Caco-2 (cell line): ENCODE measurements at regions not wholly inside any gene's neighbourhood (a gene's known extent, or its start where the extent isn't known, plus 50 kb on each side); places are given as distances from the start of the nearest gene placed in this dataset.

Source experiments
- BruUV-seq: library from RNA; stranded (reverse); fragments of 400-500 nt; replicated peaks from 2 replicates; lab custom pipeline; 2021; lab: Mats Ljungman, UMichigan
- CTCF ChIA-PET: fragments of 300-600 bp; sonication (Branson Sonifier 250); formaldehyde crosslinking; loops from one replicate; lab custom pipeline; 2022; ENCODE audit warnings: antibody characterized with exemption; lab: Charles Lee
- POLR2A ChIA-PET: fragments of 300-600 bp; sonication (Branson Sonifier 250); formaldehyde crosslinking; loops from one replicate; lab custom pipeline; 2022; ENCODE audit warnings: antibody characterized with exemption; lab: Charles Lee
- DNase-seq, 2 experiments: peaks; one replicate each; pipeline versions ENCODE4 v3.0.0 to v3.0.0-alpha.2; 2020 to 2022
- H3K27me3 ChIP-seq: replicated peaks from 2 replicates; pipeline ENCODE4 v1.6.0; 2011; ENCODE audit warnings: low read length; ENCODE audit not compliant: control insufficient read depth, insufficient read depth
- H3K36me3 ChIP-seq: 2 replicates; pipeline ENCODE4 v1.5.1; 2011; ENCODE audit warnings: low read length; ENCODE audit not compliant: control insufficient read depth, insufficient read depth
- H3K4me1 ChIP-seq: fragments of 250-450 bp; sonication (Bioruptor Pico); 2 replicates; pipeline ENCODE4 v1.5.1; 2020; ENCODE audit warnings: mild to moderate bottlenecking
- H3K4me3 ChIP-seq: 2 replicates; pipeline ENCODE4 v1.5.1; 2011; ENCODE audit warnings: low read depth, mild to moderate bottlenecking, control low read depth, low read length
- H3K9me3 ChIP-seq: fragments of 250-450 bp; sonication (Bioruptor Pico); 2 replicates; pipeline ENCODE4 v1.5.1; 2020; ENCODE audit warnings: mild to moderate bottlenecking, moderate library complexity
- H3K27ac Mint-ChIP-seq: one replicate; pipeline ENCODE4 v1.8.0; 2022; ENCODE audit warnings: mixed read lengths; ENCODE audit not compliant: unreplicated experiment
- H3K27me3 Mint-ChIP-seq: one replicate; pipeline ENCODE4 v1.8.0; 2022; ENCODE audit warnings: mixed read lengths; ENCODE audit not compliant: insufficient read depth, unreplicated experiment
- H3K36me3 Mint-ChIP-seq: one replicate; pipeline ENCODE4 v1.8.0; 2022; ENCODE audit warnings: mild to moderate bottlenecking, mixed read lengths; ENCODE audit not compliant: insufficient read depth, unreplicated experiment
- H3K4me1 Mint-ChIP-seq: one replicate; pipeline ENCODE4 v1.8.0; 2022; ENCODE audit warnings: low read depth, mixed read lengths; ENCODE audit not compliant: unreplicated experiment
- H3K4me3 Mint-ChIP-seq: one replicate; pipeline ENCODE4 v1.8.0; 2022; ENCODE audit warnings: mild to moderate bottlenecking, moderate library complexity, mixed read lengths; ENCODE audit not compliant: unreplicated experiment
- H3K9me3 Mint-ChIP-seq: one replicate; pipeline ENCODE4 v1.8.0; 2022; ENCODE audit warnings: mixed read lengths; ENCODE audit not compliant: unreplicated experiment
- intact Hi-C: fragments of 100-400 bp; cut with micrococcal nuclease; formaldehyde crosslinking; loops from one replicate; pipeline ENCODE4 v1.10.0; 2022; ENCODE audit not compliant: unreplicated experiment
- TF ChIP-seq, protein P1 (sequence below), 2 experiments: fragments of 200-600 bp in 1 of 2; IDR thresholded peaks; 1 replicate in 1 of 2; 2 replicates in 1 of 2; pipeline versions ENCODE4 v1.5.1 to v1.8.0; 2011 to 2022; ENCODE audit warnings: antibody characterized with exemption in 1 of 2, control low read depth in 1 of 2, inconsistent platforms in 1 of 2, low read depth in 1 of 2, low read length in 1 of 2, mild to moderate bottlenecking in 1 of 2, moderate library complexity in 1 of 2; ENCODE audit not compliant: insufficient read depth in 1 of 2, severe bottlenecking in 1 of 2, unreplicated experiment in 1 of 2

DNA sequence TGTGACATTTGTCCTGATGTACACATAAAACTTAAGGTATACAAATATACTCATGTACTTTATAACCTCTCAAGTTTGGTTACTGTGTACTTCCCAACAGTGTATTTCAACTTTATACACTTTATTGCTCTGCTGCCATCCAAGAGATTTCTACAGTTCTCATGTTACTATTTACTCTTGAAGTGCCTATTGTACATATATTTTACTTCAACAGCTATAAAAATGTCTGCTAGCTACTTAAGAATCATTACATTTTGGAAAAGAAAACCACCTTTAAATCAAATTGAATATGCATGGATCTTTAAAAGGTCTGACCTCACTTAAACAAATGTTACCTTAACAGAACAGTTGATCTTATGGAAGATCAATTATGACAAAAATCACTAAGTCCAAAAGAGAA, 1056.4 kb downstream of the ADGRL3 start:
- intact Hi-C loops: no loop called here
- Mint-ChIP-seq H3K4me1 (no peaks in the 10 kb centered on the region), H3K4me3 (no peak overlapping the region), H3K36me3 (no peaks in the 10 kb centered on the region), H3K27ac (no peak overlapping the region), H3K9me3 (no peaks in the 10 kb centered on the region), H3K27me3 (no peaks in the 10 kb centered on the region)
- no TSS peak for BruUV-seq
- Histone ChIP-seq H3K36me3 (no peaks in the 10 kb centered on the region), H3K9me3 (no peaks in the 10 kb centered on the region), H3K4me1 (no peaks in the 10 kb centered on the region), H3K27me3 (no peaks in the 10 kb centered on the region), H3K4me3 (no peak overlapping the region)
- TF ChIP-seq, protein P1, sequence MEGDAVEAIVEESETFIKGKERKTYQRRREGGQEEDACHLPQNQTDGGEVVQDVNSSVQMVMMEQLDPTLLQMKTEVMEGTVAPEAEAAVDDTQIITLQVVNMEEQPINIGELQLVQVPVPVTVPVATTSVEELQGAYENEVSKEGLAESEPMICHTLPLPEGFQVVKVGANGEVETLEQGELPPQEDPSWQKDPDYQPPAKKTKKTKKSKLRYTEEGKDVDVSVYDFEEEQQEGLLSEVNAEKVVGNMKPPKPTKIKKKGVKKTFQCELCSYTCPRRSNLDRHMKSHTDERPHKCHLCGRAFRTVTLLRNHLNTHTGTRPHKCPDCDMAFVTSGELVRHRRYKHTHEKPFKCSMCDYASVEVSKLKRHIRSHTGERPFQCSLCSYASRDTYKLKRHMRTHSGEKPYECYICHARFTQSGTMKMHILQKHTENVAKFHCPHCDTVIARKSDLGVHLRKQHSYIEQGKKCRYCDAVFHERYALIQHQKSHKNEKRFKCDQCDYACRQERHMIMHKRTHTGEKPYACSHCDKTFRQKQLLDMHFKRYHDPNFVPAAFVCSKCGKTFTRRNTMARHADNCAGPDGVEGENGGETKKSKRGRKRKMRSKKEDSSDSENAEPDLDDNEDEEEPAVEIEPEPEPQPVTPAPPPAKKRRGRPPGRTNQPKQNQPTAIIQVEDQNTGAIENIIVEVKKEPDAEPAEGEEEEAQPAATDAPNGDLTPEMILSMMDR (IDR thresholded peaks at IDR 0.05; ENCODE audit: insufficient read depth in 1 of 2, low read depth in 1 of 2, low read length in 1 of 2, severe bottlenecking in 1 of 2, unreplicated experiment in 1 of 2): no peak
- no peak for DNase-seq
- ChIA-PET CTCF (no interaction called here), POLR2A (no interaction called here)

DNA sequence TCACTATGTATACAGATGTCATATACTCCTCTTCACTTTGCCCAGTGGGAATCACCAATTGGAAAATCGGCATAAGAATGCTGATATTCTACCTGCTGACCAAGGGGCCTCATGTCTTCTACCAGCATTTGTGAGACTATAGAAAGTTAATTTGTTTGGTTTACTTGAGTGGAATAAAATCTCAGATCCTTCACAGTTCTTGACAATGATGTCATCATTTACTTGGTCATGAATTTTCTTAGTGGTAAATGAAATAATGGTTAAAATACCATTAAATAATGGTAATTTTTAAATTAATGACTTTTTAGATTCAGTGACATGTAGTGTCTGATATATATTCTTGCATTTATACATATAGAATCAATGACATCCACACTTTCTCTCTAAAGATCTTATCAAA, 1052.6 kb downstream of the ADGRL3 start:
- no peaks in the 10 kb centered on the region for H3K27me3 Mint-ChIP-seq
- ChIA-PET POLR2A (no interaction called here), CTCF (no interaction called here)
- no peak overlapping the region for H3K4me3 ChIP-seq
- no peaks in the 10 kb centered on the region for H3K36me3 ChIP-seq
- no peak overlapping the region for H3K27ac Mint-ChIP-seq
- no peaks in the 10 kb centered on the region for H3K4me1 ChIP-seq
- H3K27me3 ChIP-seq: no peaks in the 10 kb centered on the region
- intact Hi-C loops: no loop called here
- DNase-seq: no peak
- H3K36me3 Mint-ChIP-seq: no peaks in the 10 kb centered on the region
- H3K4me1 Mint-ChIP-seq: no peaks in the 10 kb centered on the region
- H3K4me3 Mint-ChIP-seq: no peak overlapping the region
- H3K9me3 ChIP-seq: no peaks in the 10 kb centered on the region
- TF ChIP-seq, protein P1 (IDR thresholded peaks at IDR 0.05; ENCODE audit: insufficient read depth in 1 of 2, low read depth in 1 of 2, low read length in 1 of 2, severe bottlenecking in 1 of 2, unreplicated experiment in 1 of 2): no peak
- BruUV-seq: no TSS peak
- no peaks in the 10 kb centered on the region for H3K9me3 Mint-ChIP-seq

DNA sequence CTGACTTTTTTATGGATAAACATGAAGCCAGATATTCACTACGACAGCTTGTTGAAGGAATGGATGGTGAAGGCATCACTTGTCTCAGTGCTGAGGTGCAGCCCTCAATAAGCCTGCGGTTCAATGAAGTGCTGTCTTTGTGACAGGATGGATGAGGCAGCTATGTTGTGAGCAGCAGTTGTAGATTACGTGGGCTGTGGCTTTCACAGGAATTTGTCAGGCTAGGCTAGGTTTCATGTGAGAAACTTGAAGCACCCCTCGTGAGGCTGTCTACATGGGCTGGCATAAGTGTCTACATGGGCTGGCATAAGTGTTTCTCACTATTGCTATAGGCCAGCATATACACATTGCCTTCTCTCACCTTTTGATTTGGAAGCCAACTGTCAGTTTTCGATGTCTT, 1050.0 kb downstream of the ADGRL3 start:
- no peaks in the 10 kb centered on the region for H3K36me3 ChIP-seq
- H3K4me1 Mint-ChIP-seq: no peaks in the 10 kb centered on the region
- no peaks in the 10 kb centered on the region for H3K27me3 Mint-ChIP-seq
- CTCF ChIA-PET: no interaction called here
- H3K27me3 ChIP-seq: no peaks in the 10 kb centered on the region
- DNase-seq: no peak
- no peak overlapping the region for H3K4me3 ChIP-seq
- no peak overlapping the region for H3K4me3 Mint-ChIP-seq
- POLR2A ChIA-PET: no interaction called here
- H3K9me3 Mint-ChIP-seq: no peaks in the 10 kb centered on the region
- TF ChIP-seq, protein P1 (IDR thresholded peaks at IDR 0.05; ENCODE audit: insufficient read depth in 1 of 2, low read depth in 1 of 2, low read length in 1 of 2, severe bottlenecking in 1 of 2, unreplicated experiment in 1 of 2): no peak
- no peaks in the 10 kb centered on the region for H3K36me3 Mint-ChIP-seq
- H3K27ac Mint-ChIP-seq: no peak overlapping the region
- intact Hi-C loops: no loop called here
- no TSS peak for BruUV-seq
- no peaks in the 10 kb centered on the region for H3K4me1 ChIP-seq
- H3K9me3 ChIP-seq: no peaks in the 10 kb centered on the region
